ENCODE measurements at regions not wholly inside any gene's neighbourhood (a gene's known extent, or its start where the extent isn't known, plus 50 kb on each side); places are given as distances from the start of the nearest gene placed in this dataset.
A peak's percentile ranks its signal among the peaks of the same experiment; 100 is the strongest.

DNA sequence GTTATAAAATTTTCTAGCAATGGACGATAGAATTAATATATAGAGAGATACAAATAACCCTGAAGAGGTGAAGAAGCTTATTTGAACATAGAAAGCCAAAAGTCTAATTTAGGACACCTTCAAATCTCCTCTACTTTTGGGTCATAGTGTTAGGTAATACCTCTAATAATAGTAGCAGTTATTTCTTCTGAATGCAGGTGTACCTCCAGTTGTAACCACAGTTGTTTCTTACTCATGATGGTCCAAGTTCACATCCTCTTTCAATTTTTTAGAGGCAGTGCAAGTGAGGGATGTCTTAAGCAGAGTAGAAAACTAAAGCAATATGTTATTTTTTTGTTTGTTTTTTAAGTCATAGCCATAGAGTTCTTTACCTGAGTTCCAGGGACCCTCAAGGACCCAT lies 429.5 kb downstream of the CCDC85A start:
- Mint-ChIP-seq H3K36me3 (no peaks in the 10 kb centered on the region), H3K4me1 (no peaks in the 10 kb centered on the region), H3K9me3 (peaks cover 0 to 1% of the 10 kb centered on the region in 2 donors), H3K4me3 (no peak overlapping the region), H3K27me3 (no peaks in the 10 kb centered on the region), H3K27ac (no peak overlapping the region)
- ATAC-seq (replicated peaks) = peak in 1 of 2 donors; percentile 34
- no peak for DNase-seq

DNA sequence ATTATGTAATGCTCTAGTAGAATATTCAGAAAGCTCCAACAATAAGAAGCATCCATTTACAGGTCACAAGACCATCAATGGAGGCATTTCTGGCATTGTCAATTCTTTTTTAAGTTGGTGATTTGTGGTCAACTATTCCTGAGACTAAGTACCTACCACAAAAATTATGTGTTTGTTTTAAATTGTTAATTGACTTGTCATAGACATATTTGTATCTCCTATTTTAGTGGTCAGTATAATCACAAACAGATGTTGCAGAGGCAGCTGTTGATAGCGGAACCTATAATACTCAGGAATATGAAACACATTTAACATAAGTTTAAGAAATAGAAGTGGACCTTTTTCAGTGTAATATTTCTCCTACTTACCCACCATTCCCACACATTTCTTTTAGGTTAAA lies 430.1 kb downstream of the CCDC85A start:
- no peak overlapping the region for H3K27ac Mint-ChIP-seq
- no peak for DNase-seq
- no peaks in the 10 kb centered on the region for H3K4me1 Mint-ChIP-seq
- no peaks in the 10 kb centered on the region for H3K27me3 Mint-ChIP-seq
- H3K36me3 Mint-ChIP-seq = no peaks in the 10 kb centered on the region
- H3K9me3 Mint-ChIP-seq = peaks cover 0 to 1% of the 10 kb centered on the region in 2 donors
- H3K4me3 Mint-ChIP-seq = no peak overlapping the region
- no peak for ATAC-seq (replicated peaks)

DNA sequence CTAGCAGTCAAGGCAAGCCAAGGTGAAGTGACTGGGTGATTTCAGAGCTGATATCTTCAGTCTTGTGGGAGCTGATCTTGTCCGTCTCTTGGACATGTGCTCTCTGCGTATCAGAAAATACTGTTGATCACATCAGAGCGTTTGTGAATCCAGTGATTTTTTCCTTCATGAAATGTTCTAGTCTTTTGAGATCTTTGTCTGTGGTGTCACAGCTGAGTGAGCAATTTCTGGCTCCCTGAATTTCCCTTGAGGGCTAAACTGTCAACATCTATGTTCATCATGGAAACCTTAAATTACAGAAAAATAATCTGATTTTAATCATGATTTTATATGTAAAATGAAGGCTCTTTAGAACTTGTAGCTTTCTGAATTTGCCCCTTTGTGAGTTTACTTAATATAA lies 432.0 kb downstream of the CCDC85A start:
- H3K27ac Mint-ChIP-seq = no peak overlapping the region
- H3K4me3 Mint-ChIP-seq = no peak overlapping the region
- H3K4me1 Mint-ChIP-seq = no peaks in the 10 kb centered on the region
- no peaks in the 10 kb centered on the region for H3K9me3 Mint-ChIP-seq
- DNase-seq (no peak), ATAC-seq (replicated peaks) (no peak)
- H3K27me3 Mint-ChIP-seq = no peaks in the 10 kb centered on the region
- no peaks in the 10 kb centered on the region for H3K36me3 Mint-ChIP-seq

GRCh38 chr2:56624181-56624580 lies 440.4 kb downstream of the CCDC85A start:
- Mint-ChIP-seq H3K4me1 (no peaks in the 10 kb centered on the region), H3K4me3 (no peak overlapping the region), H3K27ac (no peak overlapping the region), H3K36me3 (no peaks in the 10 kb centered on the region), H3K27me3 (no peaks in the 10 kb centered on the region), H3K9me3 (peaks cover 4 to 7% of the 10 kb centered on the region in 2 donors)
- DNase-seq (no peak), ATAC-seq (replicated peaks) (no peak)

DNA sequence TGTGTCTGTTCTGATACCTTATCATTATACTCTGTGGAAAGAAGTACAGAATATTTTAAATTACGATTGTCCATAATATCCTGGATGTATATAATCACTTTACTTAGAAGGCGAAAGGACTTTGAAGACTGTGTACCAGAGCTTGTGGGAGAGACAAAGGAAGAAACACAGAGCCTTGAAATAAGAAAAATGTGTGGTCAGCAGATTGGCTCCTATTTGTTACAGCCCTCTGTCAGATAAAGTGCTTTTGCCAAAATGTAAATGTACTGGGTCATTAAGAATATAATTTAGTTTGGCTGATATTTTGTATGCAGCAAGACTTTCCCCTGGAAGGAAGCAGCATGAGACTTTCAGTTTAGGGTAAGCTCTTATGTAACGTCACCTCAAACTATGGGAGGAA lies 443.1 kb downstream of the CCDC85A start:
- Mint-ChIP-seq H3K27ac (no peak overlapping the region), H3K36me3 (no peaks in the 10 kb centered on the region), H3K27me3 (no peaks in the 10 kb centered on the region), H3K9me3 (peaks cover 4 to 12% of the 10 kb centered on the region in 2 donors), H3K4me3 (no peak overlapping the region), H3K4me1 (no peaks in the 10 kb centered on the region)
- DNase-seq (no peak), ATAC-seq (replicated peaks) (no peak)

GRCh38 chr2:56630286-56630685 lies 446.5 kb downstream of the CCDC85A start:
- no peak for ATAC-seq (replicated peaks)
- H3K36me3 Mint-ChIP-seq = no peaks in the 10 kb centered on the region
- no peaks in the 10 kb centered on the region for H3K4me1 Mint-ChIP-seq
- no peak for DNase-seq
- no peak overlapping the region for H3K27ac Mint-ChIP-seq
- no peaks in the 10 kb centered on the region for H3K27me3 Mint-ChIP-seq
- H3K9me3 Mint-ChIP-seq = peaks cover 6 to 10% of the 10 kb centered on the region in 2 donors
- no peak overlapping the region for H3K4me3 Mint-ChIP-seq

DNA sequence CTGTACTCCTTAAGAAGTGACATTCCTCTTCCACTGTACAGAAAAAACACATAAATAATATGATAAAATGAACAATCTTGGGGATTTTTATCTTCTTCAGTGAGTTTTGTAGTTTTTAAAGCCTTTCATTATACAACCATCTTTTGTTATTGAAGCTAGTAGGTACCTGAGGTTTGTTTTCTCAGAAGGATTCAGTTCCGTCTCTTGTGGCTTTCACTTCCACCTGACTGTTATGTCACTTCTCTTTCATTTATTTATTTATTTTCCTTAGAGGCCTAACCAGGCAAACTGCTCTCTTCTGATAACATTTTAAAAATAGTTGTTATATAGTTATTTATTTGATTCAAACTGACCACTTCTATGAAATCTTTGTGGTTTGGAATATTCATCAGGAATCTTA lies 464.2 kb downstream of the CCDC85A start:
- Mint-ChIP-seq H3K9me3 (no peaks in the 10 kb centered on the region), H3K4me1 (no peaks in the 10 kb centered on the region), H3K4me3 (no peak overlapping the region), H3K36me3 (no peaks in the 10 kb centered on the region), H3K27me3 (no peaks in the 10 kb centered on the region), H3K27ac (no peak overlapping the region)
- DNase-seq = no peak
- no peak for ATAC-seq (replicated peaks)

DNA sequence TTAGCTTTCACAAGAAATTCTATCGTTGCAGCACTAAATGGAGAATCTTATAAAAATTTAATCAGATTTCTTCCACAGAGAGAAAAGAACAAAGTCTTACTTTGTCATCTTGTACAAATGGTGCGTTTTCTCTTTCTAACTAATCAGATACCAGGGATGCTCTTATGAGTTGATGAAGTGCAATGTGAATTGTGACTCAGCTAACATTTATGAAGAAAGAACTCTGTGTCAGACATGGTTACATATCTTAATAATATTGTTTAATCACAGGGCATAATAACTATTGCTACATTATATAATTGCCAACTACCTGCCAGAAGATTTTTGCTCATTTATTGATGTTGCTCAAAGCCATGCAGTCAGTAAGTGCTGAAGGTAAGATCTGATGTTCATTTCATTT lies 465.0 kb downstream of the CCDC85A start:
- no peaks in the 10 kb centered on the region for H3K4me1 Mint-ChIP-seq
- H3K36me3 Mint-ChIP-seq = no peaks in the 10 kb centered on the region
- no peak overlapping the region for H3K4me3 Mint-ChIP-seq
- no peak for ATAC-seq (replicated peaks)
- H3K9me3 Mint-ChIP-seq = no peaks in the 10 kb centered on the region
- H3K27ac Mint-ChIP-seq = no peak overlapping the region
- DNase-seq = no peak
- no peaks in the 10 kb centered on the region for H3K27me3 Mint-ChIP-seq

- Mint-ChIP-seq H3K4me1 (no peaks in the 10 kb centered on the region), H3K36me3 (no peaks in the 10 kb centered on the region), H3K4me3 (no peak overlapping the region), H3K27ac (no peak overlapping the region), H3K9me3 (peaks cover 0 to 4% of the 10 kb centered on the region in 2 donors), H3K27me3 (no peaks in the 10 kb centered on the region)
- ATAC-seq (replicated peaks) = no peak
- DNase-seq = no peak
These were observed 471.1 kb downstream of the CCDC85A start for GRCh38 chr2:56654936-56655335.

- ATAC-seq (replicated peaks) (no peak), DNase-seq (no peak)
- Mint-ChIP-seq H3K27ac (no peak overlapping the region), H3K4me3 (no peak overlapping the region), H3K4me1 (no peaks in the 10 kb centered on the region), H3K27me3 (no peaks in the 10 kb centered on the region), H3K9me3 (peaks cover 0 to 4% of the 10 kb centered on the region in 2 donors), H3K36me3 (no peaks in the 10 kb centered on the region)
These were observed 473.0 kb downstream of the CCDC85A start for GRCh38 chr2:56656826-56657225.

GRCh38 chr2:56666777-56667176 lies 483.0 kb downstream of the CCDC85A start:
- Mint-ChIP-seq H3K27me3 (no peaks in the 10 kb centered on the region), H3K9me3 (peaks cover 5 to 10% of the 10 kb centered on the region in 2 donors), H3K36me3 (no peaks in the 10 kb centered on the region), H3K27ac (no peak overlapping the region), H3K4me3 (no peak overlapping the region), H3K4me1 (no peaks in the 10 kb centered on the region)
- ATAC-seq (replicated peaks) (no peak), DNase-seq (no peak)

GRCh38 chr2:56671973-56672569 lies 488.3 kb downstream of the CCDC85A start:
- Mint-ChIP-seq H3K9me3 (peaks cover 14 to 17% of the 10 kb centered on the region in 2 donors), H3K4me3 (no peak overlapping the region), H3K27me3 (no peaks in the 10 kb centered on the region), H3K4me1 (no peaks in the 10 kb centered on the region), H3K36me3 (no peaks in the 10 kb centered on the region), H3K27ac (no peak overlapping the region)
- DNase-seq = no peak
- no peak for ATAC-seq (replicated peaks)

- Mint-ChIP-seq H3K9me3 (peaks cover 14 to 15% of the 10 kb centered on the region in 2 donors), H3K4me1 (no peaks in the 10 kb centered on the region), H3K27me3 (no peaks in the 10 kb centered on the region), H3K4me3 (no peak overlapping the region), H3K36me3 (no peaks in the 10 kb centered on the region), H3K27ac (no peak overlapping the region)
- no peak for ATAC-seq (replicated peaks)
- no peak for DNase-seq
These were observed 490.3 kb downstream of the CCDC85A start for GRCh38 chr2:56674084-56674483.

GRCh38 chr2:56676966-56677365 lies 493.2 kb downstream of the CCDC85A start:
- Mint-ChIP-seq H3K4me3 (no peak overlapping the region), H3K4me1 (no peaks in the 10 kb centered on the region), H3K9me3 (peaks cover 11 to 12% of the 10 kb centered on the region in 2 donors), H3K27me3 (no peaks in the 10 kb centered on the region), H3K27ac (no peak overlapping the region), H3K36me3 (no peaks in the 10 kb centered on the region)
- ATAC-seq (replicated peaks) (no peak), DNase-seq (no peak)

DNA sequence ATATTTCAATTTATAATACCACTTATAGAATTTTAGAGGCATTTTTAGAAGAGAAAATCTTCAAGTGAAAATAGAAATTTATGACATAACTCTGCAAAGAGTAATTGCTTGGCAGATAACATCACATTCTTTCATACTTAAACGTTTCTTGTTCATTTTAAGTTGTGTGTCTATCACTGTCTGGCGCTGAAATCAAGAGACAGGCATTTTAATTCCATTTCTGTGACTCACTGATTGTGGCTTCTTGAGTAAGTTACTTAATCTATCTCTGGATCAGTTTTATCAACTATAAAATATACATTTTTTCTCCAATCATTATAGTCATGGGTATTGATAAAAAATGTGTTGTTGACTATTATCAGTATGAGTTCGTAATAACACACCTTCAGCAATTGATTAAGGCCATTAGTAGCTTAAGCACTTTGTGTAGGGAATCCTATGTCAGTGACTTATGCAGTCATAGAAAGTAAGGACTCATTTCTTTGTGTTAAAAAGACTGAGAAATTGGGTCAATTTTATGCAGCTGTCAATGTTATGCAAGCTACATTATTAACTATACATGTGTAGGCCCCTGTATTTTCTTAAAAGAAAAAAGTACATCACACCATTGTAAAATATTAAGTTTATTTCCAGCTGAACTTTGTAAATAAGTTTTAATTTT lies 497.3 kb downstream of the CCDC85A start:
- H3K4me3 Mint-ChIP-seq = no peak overlapping the region
- H3K4me1 Mint-ChIP-seq = no peaks in the 10 kb centered on the region
- DNase-seq (no peak), ATAC-seq (replicated peaks) (no peak)
- H3K27ac Mint-ChIP-seq = no peak overlapping the region
- peaks cover 2 to 4% of the 10 kb centered on the region in 2 donors for H3K9me3 Mint-ChIP-seq
- no peaks in the 10 kb centered on the region for H3K36me3 Mint-ChIP-seq
- no peaks in the 10 kb centered on the region for H3K27me3 Mint-ChIP-seq

Measured in stimulated activated naive B cell treated with anti-CD40 and anti-IgM and Interleukin-4, amounts not matched to agents 10 μg/mL and 1 μg/mL and 100 μg/mL, for 72 hours (primary cell).